Chondrocyte (in vitro differentiated cells): ENCODE measurements at regions not wholly inside any gene's neighbourhood (a gene's known extent, or its start where the extent isn't known, plus 50 kb on each side); places are given as distances from the start of the nearest gene placed in this dataset.

Experiments
- DNase-seq: peaks from one replicate; pipeline ENCODE4 v3.0.0; 2021; ENCODE audit warnings: mixed read lengths, low spot score
- H3K27ac Mint-ChIP-seq: one replicate; pipeline ENCODE4 v1.8.0; 2021; ENCODE audit warnings: mild to moderate bottlenecking, moderate library complexity, mixed read lengths; ENCODE audit not compliant: unreplicated experiment
- H3K27me3 Mint-ChIP-seq: 2 replicates; pipeline ENCODE4 v1.8.0; 2021; ENCODE audit warnings: low read depth, mixed read lengths
- H3K36me3 Mint-ChIP-seq: 2 replicates; pipeline ENCODE4 v1.8.0; 2021; ENCODE audit warnings: low read depth, mixed read lengths
- H3K4me1 Mint-ChIP-seq: 2 replicates; pipeline ENCODE4 v1.8.0; 2021; ENCODE audit warnings: low read depth, mild to moderate bottlenecking, mixed read lengths
- H3K4me3 Mint-ChIP-seq: one replicate; pipeline ENCODE4 v1.8.0; 2021; ENCODE audit warnings: mild to moderate bottlenecking, moderate library complexity, mixed read lengths; ENCODE audit not compliant: unreplicated experiment
- H3K9me3 Mint-ChIP-seq: 2 replicates; pipeline ENCODE4 v1.8.0; 2021; ENCODE audit warnings: low read depth, mixed read lengths
- CTCF ChIP-seq: fragments of 200-600 bp; sonication (generic); IDR thresholded peaks from 2 replicates; pipeline ENCODE4 v1.5.0; 2021; ENCODE audit warnings: antibody characterized with exemption, mild to moderate bottlenecking, moderate library complexity

DNA sequence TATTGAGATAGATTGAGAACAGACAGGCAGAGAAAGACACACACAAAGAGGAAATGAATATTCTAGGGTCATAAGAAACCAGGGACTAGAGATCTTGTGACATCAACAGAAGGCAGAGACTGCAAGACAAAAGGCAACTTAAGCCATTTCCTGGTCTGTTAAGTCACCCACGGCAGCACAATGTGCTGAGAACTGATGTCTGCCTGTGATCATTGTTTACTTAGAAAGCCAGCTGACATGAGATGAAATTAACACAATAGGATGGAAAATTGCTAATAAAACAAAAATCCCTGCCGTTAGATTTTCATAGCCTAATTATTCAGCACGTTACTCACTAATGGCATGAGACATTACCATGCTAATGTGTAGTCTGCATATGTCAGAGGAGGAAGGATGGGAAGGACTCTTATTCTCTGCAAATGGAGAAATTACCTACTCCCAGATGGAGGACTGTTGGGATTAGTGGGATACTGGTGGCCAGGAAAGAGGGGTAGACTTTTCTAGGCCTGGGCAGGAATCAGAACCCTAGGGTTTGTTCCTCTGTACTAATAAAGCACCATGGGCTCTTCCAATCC is 191.3 kb upstream of the PODXL start:
- no peak overlapping the region for H3K27ac Mint-ChIP-seq
- H3K9me3 Mint-ChIP-seq, result no peaks in the 10 kb centered on the region
- DNase-seq, result no peak
- H3K4me1 Mint-ChIP-seq, result no peaks in the 10 kb centered on the region
- no peaks in the 10 kb centered on the region for H3K36me3 Mint-ChIP-seq
- H3K27me3 Mint-ChIP-seq, result peaks cover 42% of the 10 kb centered on the region
- no peak for TF ChIP-seq CTCF
- H3K4me3 Mint-ChIP-seq, result no peak overlapping the region

GRCh38 chr7:131745390-131746248 is 189.2 kb upstream of the PODXL start:
- no peak for DNase-seq
- no peak for TF ChIP-seq CTCF
- Mint-ChIP-seq H3K4me3 (no peak overlapping the region), H3K27ac (no peak overlapping the region), H3K9me3 (no peaks in the 10 kb centered on the region), H3K4me1 (no peaks in the 10 kb centered on the region), H3K36me3 (no peaks in the 10 kb centered on the region), H3K27me3 (peaks cover 48% of the 10 kb centered on the region)

DNA sequence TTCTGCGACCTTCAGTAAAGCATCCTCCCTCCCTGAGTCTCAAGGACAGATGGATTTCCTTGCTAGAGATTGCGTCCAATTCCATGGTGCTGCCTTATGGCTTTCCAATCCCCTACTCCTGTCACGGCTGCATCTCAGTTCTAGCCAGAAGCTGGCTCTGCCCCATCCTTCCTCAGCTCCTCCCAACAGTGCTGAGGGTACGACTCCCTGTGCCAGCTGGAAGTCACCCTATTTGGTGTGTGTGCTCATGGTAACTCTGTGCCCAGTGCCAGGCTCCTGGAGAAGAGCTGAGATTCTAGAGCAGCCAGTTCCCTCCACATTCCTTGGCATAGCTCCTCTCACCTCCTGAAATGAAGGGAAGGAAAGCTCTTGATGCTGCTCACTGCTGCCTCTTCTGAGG is 185.0 kb upstream of the PODXL start:
- Mint-ChIP-seq H3K9me3 (no peaks in the 10 kb centered on the region), H3K27ac (no peak overlapping the region), H3K36me3 (no peaks in the 10 kb centered on the region), H3K4me3 (no peak overlapping the region), H3K27me3 (peaks cover 56% of the 10 kb centered on the region), H3K4me1 (no peaks in the 10 kb centered on the region)
- DNase-seq, result no peak
- TF ChIP-seq CTCF, result no peak

DNA sequence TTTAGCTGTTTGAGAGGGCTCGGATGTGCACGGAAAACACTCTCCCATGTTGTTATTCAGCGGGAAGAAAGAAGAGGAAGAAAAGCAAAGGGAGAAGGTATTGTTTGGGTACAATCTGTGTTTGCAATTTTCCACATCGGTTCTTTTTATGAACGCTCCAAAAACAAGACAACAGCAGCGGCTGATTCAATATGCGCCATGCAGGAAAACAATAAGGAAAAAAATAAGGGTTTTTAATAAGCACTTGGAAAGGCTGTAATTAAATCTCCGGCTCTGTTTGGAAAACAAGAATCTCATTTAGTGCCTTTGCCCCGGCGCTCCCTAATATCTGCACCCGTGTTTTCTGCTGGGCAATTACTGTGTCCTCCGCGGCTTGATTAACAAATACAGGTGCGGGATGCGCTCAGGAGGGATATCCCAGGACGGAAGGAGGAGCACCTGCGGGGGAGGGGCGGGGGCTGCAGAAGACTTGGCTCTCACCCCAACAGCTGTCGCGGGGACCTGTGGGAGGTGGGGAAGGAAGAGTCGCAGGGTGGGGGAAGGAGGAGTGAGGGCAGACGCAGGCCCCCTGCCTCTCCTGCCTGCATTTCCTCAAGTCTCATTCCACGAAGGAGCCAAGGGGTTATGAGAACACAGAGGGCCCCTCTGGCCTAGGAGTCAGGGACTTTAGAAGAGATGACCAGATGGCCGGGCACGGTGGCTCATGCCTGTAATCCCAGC is 181.5 kb upstream of the PODXL start:
- Mint-ChIP-seq H3K4me1 (peaks cover 7% of the 10 kb centered on the region), H3K27ac (no peak overlapping the region), H3K4me3 (no peak overlapping the region), H3K9me3 (no peaks in the 10 kb centered on the region), H3K36me3 (no peaks in the 10 kb centered on the region), H3K27me3 (peaks cover 74% of the 10 kb centered on the region)
- no peak for DNase-seq
- no peak for TF ChIP-seq CTCF

DNA sequence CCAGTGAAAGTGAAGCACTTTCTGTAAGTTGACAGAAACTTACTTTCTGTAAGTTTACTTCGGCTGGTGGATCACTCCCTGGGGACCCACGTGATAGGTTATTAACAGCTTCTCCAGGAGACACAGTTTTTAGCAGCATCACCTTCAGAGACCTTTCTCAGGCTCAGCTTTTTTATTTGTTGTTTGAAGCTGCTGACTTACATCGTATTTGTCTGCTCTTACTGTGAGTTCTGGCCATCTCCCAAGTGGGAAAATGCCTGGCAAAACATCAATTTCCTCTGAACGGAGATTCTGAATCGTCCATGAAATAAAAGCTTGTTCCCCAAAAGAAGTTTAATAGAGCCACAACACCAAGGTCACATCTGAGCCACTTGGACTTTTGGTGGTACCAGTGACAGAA is 178.7 kb upstream of the PODXL start:
- Mint-ChIP-seq H3K9me3 (no peaks in the 10 kb centered on the region), H3K4me1 (peaks cover 7% of the 10 kb centered on the region), H3K27ac (no peak overlapping the region), H3K36me3 (no peaks in the 10 kb centered on the region), H3K4me3 (no peak overlapping the region), H3K27me3 (peaks cover 73% of the 10 kb centered on the region)
- TF ChIP-seq CTCF, result no peak
- no peak for DNase-seq
